Tibial nerve (tissue), 4 donors: ENCODE measurements at regions not wholly inside any gene's neighbourhood (a gene's known extent, or its start where the extent isn't known, plus 50 kb on each side); places are given as distances from the start of the nearest gene placed in this dataset.
"Not testable (repeated sequence)": the region's sequence is repeated elsewhere in the genome, so short reads cannot be mapped to it uniquely, and the experiment has no call there.

Experiments
- DNase-seq, 2 donors: peaks; one replicate each; pipeline ENCODE4 v3.0.0-alpha.2; 2019; ENCODE audit warnings: low spot score in 2 of 2
- H3K27ac ChIP-seq, 4 donors: fragments of 200-600 bp; sonication (generic) in 3 of 4; one replicate each; pipeline ENCODE4 v1.5.1; 2017 to 2019; ENCODE audit warnings: mild to moderate bottlenecking in 1 of 4
- H3K27me3 ChIP-seq, 2 donors: fragments of 200-600 bp; sonication (generic) in 1 of 2; one replicate each; pipeline versions ENCODE4 v1.5.1 to v1.6.0; 2017 to 2019
- H3K36me3 ChIP-seq, 3 donors: fragments of 200-600 bp; sonication (generic); one replicate each; pipeline ENCODE4 v1.5.1; 2018 to 2019
- H3K4me1 ChIP-seq, 4 donors: fragments of 200-600 bp; sonication (generic) in 3 of 4; one replicate each; pipeline ENCODE4 v1.5.1; 2017 to 2019
- H3K4me3 ChIP-seq, 4 donors: fragments of 200-600 bp; sonication (generic) in 3 of 4; one replicate each; pipeline ENCODE4 v1.5.1; 2017 to 2019; ENCODE audit warnings: mild to moderate bottlenecking in 1 of 4, moderate library complexity in 1 of 4
- H3K9me3 ChIP-seq, 4 donors: fragments of 200-600 bp; sonication (generic) in 3 of 4; one replicate each; pipeline ENCODE4 v1.5.1; 2017 to 2019
- CTCF ChIP-seq, 5 experiments: fragments of 200-600 bp in 3 of 5; fragments of 450-650 bp in 2 of 5; sonication (generic) in 3 of 5; IDR thresholded peaks; one replicate each; pipeline ENCODE4 v1.5.1; 2016 to 2019; ENCODE audit warnings: antibody characterized with exemption in 5 of 5, mild to moderate bottlenecking in 3 of 5, moderate library complexity in 2 of 5
- EP300 ChIP-seq, 2 donors: sonication (generic); formaldehyde crosslinking; IDR thresholded peaks; one replicate each; pipeline ENCODE4 v1.6.1; 2017; ENCODE audit warnings: antibody characterized with exemption in 2 of 2, mild to moderate bottlenecking in 1 of 2
- POLR2A ChIP-seq, 2 donors: fragments of 450-650 bp; IDR thresholded peaks; one replicate each; pipeline ENCODE4 v1.6.1; 2017; ENCODE audit warnings: antibody characterized with exemption in 2 of 2, mild to moderate bottlenecking in 2 of 2, moderate library complexity in 2 of 2
- WGBS, 2 donors: methylation state at CpG; one replicate each; pipeline ENCODE4 v1.1.5; 2018; 5-methylcytosine and 5-hydroxymethylcytosine counted together

- H3K9me3 ChIP-seq = no peaks in the 10 kb centered on the region
- no peak for DNase-seq
- H3K27me3 ChIP-seq = no peaks in the 10 kb centered on the region
- TF ChIP-seq POLR2A (IDR thresholded peaks at IDR 0.05) (no peak), EP300 (IDR thresholded peaks at IDR 0.05) (no peak), CTCF (IDR thresholded peaks at IDR 0.05) (no peak)
- H3K36me3 ChIP-seq = no peaks in the 10 kb centered on the region
- H3K27ac ChIP-seq = no peak overlapping the region
- no peaks in the 10 kb centered on the region for H3K4me1 ChIP-seq
- H3K4me3 ChIP-seq = no peak overlapping the region
These were observed 370.8 kb downstream of the AMY1C start for GRCh38 chr1:104120525-104120924.

- DNase-seq = no peak
- no peaks in the 10 kb centered on the region for H3K4me1 ChIP-seq
- H3K36me3 ChIP-seq = no peaks in the 10 kb centered on the region
- H3K27ac ChIP-seq = no peak overlapping the region
- H3K27me3 ChIP-seq = no peaks in the 10 kb centered on the region
- no peaks in the 10 kb centered on the region for H3K9me3 ChIP-seq
- TF ChIP-seq POLR2A (IDR thresholded peaks at IDR 0.05) = no peak
- no peak for TF ChIP-seq EP300 (IDR thresholded peaks at IDR 0.05)
- no peak for TF ChIP-seq CTCF (IDR thresholded peaks at IDR 0.05)
- no peak overlapping the region for H3K4me3 ChIP-seq
- WGBS, 2 donors = 51 to 62% methylated on average over 4 of the region's 4 CpGs
These were observed 371.6 kb downstream of the AMY1C start for GRCh38 chr1:104121271-104121670.

- Histone ChIP-seq H3K27me3 (no peaks in the 10 kb centered on the region), H3K4me3 (no peak overlapping the region), H3K36me3 (no peaks in the 10 kb centered on the region), H3K27ac (no peak overlapping the region), H3K9me3 (no peaks in the 10 kb centered on the region), H3K4me1 (no peaks in the 10 kb centered on the region)
- no peak for TF ChIP-seq POLR2A (IDR thresholded peaks at IDR 0.05)
- WGBS, 2 donors = 74 to 76% methylated on average over 1 of the region's 1 CpG
- no peak for DNase-seq
These were observed 375.6 kb downstream of the AMY1C start for GRCh38 chr1:104125266-104125665.

GRCh38 chr1:104125970-104126369, 376.3 kb downstream of the AMY1C start:
- DNase-seq = no peak
- no peaks in the 10 kb centered on the region for H3K27me3 ChIP-seq
- no peak overlapping the region for H3K27ac ChIP-seq
- H3K4me1 ChIP-seq = no peaks in the 10 kb centered on the region
- H3K9me3 ChIP-seq = no peaks in the 10 kb centered on the region
- WGBS, 2 donors = 70 to 74% methylated on average over 5 of the region's 5 CpGs
- TF ChIP-seq CTCF (IDR thresholded peaks at IDR 0.05) = no peak
- no peak for TF ChIP-seq POLR2A (IDR thresholded peaks at IDR 0.05)
- no peak for TF ChIP-seq EP300 (IDR thresholded peaks at IDR 0.05)
- H3K36me3 ChIP-seq = no peaks in the 10 kb centered on the region
- no peak overlapping the region for H3K4me3 ChIP-seq

- Histone ChIP-seq H3K27ac (no peak overlapping the region), H3K27me3 (no peaks in the 10 kb centered on the region), H3K9me3 (no peaks in the 10 kb centered on the region), H3K4me3 (no peak overlapping the region), H3K4me1 (no peaks in the 10 kb centered on the region), H3K36me3 (no peaks in the 10 kb centered on the region)
- TF ChIP-seq EP300 (IDR thresholded peaks at IDR 0.05) (no peak), CTCF (IDR thresholded peaks at IDR 0.05) (peak in 1 of 5 experiments; percentile 27)
- DNase-seq = no peak
These were observed 382.8 kb downstream of the AMY1C start for GRCh38 chr1:104132382-104132973.

- not testable (repeated sequence) for H3K4me3 ChIP-seq, H3K9me3 ChIP-seq, H3K36me3 ChIP-seq, H3K27ac ChIP-seq, H3K4me1 ChIP-seq, DNase-seq, H3K27me3 ChIP-seq
- 74 to 78% methylated on average over 6 of the region's 6 CpGs for WGBS, 2 donors
These were observed 385.3 kb downstream of the AMY1C start for GRCh38 chr1:104135036-104135435.
